ENCODE measurements at regions not wholly inside any gene's neighbourhood (a gene's known extent, or its start where the extent isn't known, plus 50 kb on each side); places are given as distances from the start of the nearest gene placed in this dataset.
"Not testable (repeated sequence)": the region's sequence is repeated elsewhere in the genome, so short reads cannot be mapped to it uniquely, and the experiment has no call there.

GRCh38 chr7:68087401-68087800 lies 1090.8 kb downstream of the TYW1 start:
- no peak for DNase-seq (ENCODE audit: low read depth)
- TF ChIP-seq, protein P1, sequence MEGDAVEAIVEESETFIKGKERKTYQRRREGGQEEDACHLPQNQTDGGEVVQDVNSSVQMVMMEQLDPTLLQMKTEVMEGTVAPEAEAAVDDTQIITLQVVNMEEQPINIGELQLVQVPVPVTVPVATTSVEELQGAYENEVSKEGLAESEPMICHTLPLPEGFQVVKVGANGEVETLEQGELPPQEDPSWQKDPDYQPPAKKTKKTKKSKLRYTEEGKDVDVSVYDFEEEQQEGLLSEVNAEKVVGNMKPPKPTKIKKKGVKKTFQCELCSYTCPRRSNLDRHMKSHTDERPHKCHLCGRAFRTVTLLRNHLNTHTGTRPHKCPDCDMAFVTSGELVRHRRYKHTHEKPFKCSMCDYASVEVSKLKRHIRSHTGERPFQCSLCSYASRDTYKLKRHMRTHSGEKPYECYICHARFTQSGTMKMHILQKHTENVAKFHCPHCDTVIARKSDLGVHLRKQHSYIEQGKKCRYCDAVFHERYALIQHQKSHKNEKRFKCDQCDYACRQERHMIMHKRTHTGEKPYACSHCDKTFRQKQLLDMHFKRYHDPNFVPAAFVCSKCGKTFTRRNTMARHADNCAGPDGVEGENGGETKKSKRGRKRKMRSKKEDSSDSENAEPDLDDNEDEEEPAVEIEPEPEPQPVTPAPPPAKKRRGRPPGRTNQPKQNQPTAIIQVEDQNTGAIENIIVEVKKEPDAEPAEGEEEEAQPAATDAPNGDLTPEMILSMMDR (IDR thresholded peaks at IDR 0.05; ENCODE audit: insufficient read depth, low read length, severe bottlenecking), result no peak
- Histone ChIP-seq H3K36me3 (ENCODE audit: control insufficient read depth, insufficient read depth, low read length) (no peaks in the 10 kb centered on the region), H3K4me3 (ENCODE audit: low read depth, low read length) (no peak overlapping the region), H3K27me3 (ENCODE audit: control insufficient read depth, insufficient read depth, low read length) (no peaks in the 10 kb centered on the region)
- FAIRE-seq, result no peak

GRCh38 chr7:68088879-68089278 lies 1092.2 kb downstream of the TYW1 start:
- DNase-seq (ENCODE audit: low read depth) (no peak), FAIRE-seq (no peak)
- Histone ChIP-seq H3K36me3 (ENCODE audit: control insufficient read depth, insufficient read depth, low read length) (no peaks in the 10 kb centered on the region), H3K27me3 (ENCODE audit: control insufficient read depth, insufficient read depth, low read length) (no peaks in the 10 kb centered on the region), H3K4me3 (ENCODE audit: low read depth, low read length) (no peak overlapping the region)
- TF ChIP-seq, protein P1 (IDR thresholded peaks at IDR 0.05; ENCODE audit: insufficient read depth, low read length, severe bottlenecking), result no peak

DNA sequence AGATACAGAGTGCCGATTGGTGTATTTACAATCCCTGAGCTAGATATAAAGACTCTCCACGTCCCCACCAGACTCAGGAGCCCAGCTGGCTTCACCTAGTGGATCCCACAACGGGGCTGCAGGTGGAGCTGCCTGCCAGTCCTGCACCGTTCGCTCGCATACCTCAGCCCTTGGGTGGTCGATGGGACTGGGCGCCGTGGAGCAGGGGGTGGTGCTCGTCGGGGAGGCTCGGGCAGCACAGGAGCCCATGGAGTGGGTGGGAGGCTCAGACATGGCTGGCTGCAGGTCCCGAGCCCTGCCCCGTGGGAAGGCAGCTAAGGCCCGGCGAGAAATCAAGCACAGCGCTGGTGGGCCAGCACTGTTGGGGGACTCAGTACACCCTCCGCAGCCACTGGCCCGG lies 1093.6 kb downstream of the TYW1 start:
- FAIRE-seq; H3K27me3 ChIP-seq (ENCODE audit: control insufficient read depth, insufficient read depth, low read length); H3K36me3 ChIP-seq (ENCODE audit: control insufficient read depth, insufficient read depth, low read length); DNase-seq (ENCODE audit: low read depth); H3K4me3 ChIP-seq (ENCODE audit: low read depth, low read length): not testable (repeated sequence)

DNA sequence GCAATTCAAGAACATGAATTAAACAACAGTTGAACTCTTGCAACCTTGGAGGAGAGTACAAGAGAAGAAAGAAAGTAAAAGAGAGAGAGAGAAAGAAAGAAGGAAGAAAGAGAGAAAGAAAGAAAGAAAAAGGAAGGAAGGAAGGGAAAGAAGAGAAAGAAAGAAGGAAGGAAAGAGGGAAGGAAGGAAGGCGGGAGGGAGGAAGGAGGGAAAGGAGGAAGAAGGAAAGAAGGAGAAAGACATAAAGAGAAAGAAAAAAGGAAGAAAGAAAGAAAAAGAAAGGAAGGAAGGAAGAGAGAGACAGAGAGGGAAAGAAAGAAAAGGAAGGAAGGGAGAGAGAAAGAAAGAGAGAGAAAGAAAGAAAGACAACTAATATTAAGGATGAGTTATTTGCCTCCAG lies 1106.7 kb downstream of the TYW1 start:
- H3K36me3 ChIP-seq (ENCODE audit: control insufficient read depth, insufficient read depth, low read length), result no peaks in the 10 kb centered on the region
- TF ChIP-seq, protein P1 (IDR thresholded peaks at IDR 0.05; ENCODE audit: insufficient read depth, low read length, severe bottlenecking), result no peak
- DNase-seq (ENCODE audit: low read depth) (no peak), FAIRE-seq (no peak)
- no peak overlapping the region for H3K4me3 ChIP-seq (ENCODE audit: low read depth, low read length)
- H3K27me3 ChIP-seq (ENCODE audit: control insufficient read depth, insufficient read depth, low read length), result no peaks in the 10 kb centered on the region

- no peak for FAIRE-seq
These were observed 1110.6 kb downstream of the TYW1 start for GRCh38 chr7:68107261-68107660.

GRCh38 chr7:68107968-68108367 lies 1111.3 kb downstream of the TYW1 start:
- H3K4me3 ChIP-seq (ENCODE audit: low read depth, low read length), result no peak overlapping the region
- DNase-seq (ENCODE audit: low read depth) (no peak), FAIRE-seq (no peak)
- H3K27me3 ChIP-seq (ENCODE audit: control insufficient read depth, insufficient read depth, low read length), result no peaks in the 10 kb centered on the region
- H3K36me3 ChIP-seq (ENCODE audit: control insufficient read depth, insufficient read depth, low read length), result no peaks in the 10 kb centered on the region
- TF ChIP-seq, protein P1 (IDR thresholded peaks at IDR 0.05; ENCODE audit: insufficient read depth, low read length, severe bottlenecking), result no peak

More at GRCh38 chr7:68107261-68107660, 1110.6 kb downstream of the TYW1 start:
- TF ChIP-seq, protein P1 (IDR thresholded peaks at IDR 0.05; ENCODE audit: insufficient read depth, low read length, severe bottlenecking), result no peak
- H3K36me3 ChIP-seq (ENCODE audit: control insufficient read depth, insufficient read depth, low read length), result no peaks in the 10 kb centered on the region
- H3K27me3 ChIP-seq (ENCODE audit: control insufficient read depth, insufficient read depth, low read length), result no peaks in the 10 kb centered on the region
- H3K4me3 ChIP-seq (ENCODE audit: low read depth, low read length), result no peak overlapping the region
- DNase-seq (ENCODE audit: low read depth), result no peak
